ENCODE measurements at regions not wholly inside any gene's neighbourhood (a gene's known extent, or its start where the extent isn't known, plus 50 kb on each side); places are given as distances from the start of the nearest gene placed in this dataset.

- TF ChIP-seq REST (IDR thresholded peaks at IDR 0.05; ENCODE audit: insufficient read depth in 1 of 2, low read depth in 2 of 2, low read length in 2 of 2) (no peak), POLR2AphosphoS5 (IDR thresholded peaks at IDR 0.05; ENCODE audit: low read depth, low read length) (no peak), FOXP2 (optimal IDR thresholded peaks at IDR 0.05; ENCODE audit: borderline replicate concordance, extremely low read depth, extremely low read length, insufficient read depth) (no peak), SIN3A (IDR thresholded peaks at IDR 0.05; ENCODE audit: borderline replicate concordance, insufficient read depth, low read length) (no peak), TAF1 (IDR thresholded peaks at IDR 0.05; ENCODE audit: borderline replicate concordance, insufficient read depth, low read length) (no peak)
These were observed 258.2 kb downstream of the QKI start for GRCh38 chr6:163672710-163673109.

GRCh38 chr6:163671791-163672190, 257.3 kb downstream of the QKI start:
- TF ChIP-seq POLR2AphosphoS5 (IDR thresholded peaks at IDR 0.05; ENCODE audit: low read depth, low read length): no peak
- no peak for TF ChIP-seq FOXP2 (optimal IDR thresholded peaks at IDR 0.05; ENCODE audit: borderline replicate concordance, extremely low read depth, extremely low read length, insufficient read depth)
- no peak for TF ChIP-seq TAF1 (IDR thresholded peaks at IDR 0.05; ENCODE audit: borderline replicate concordance, insufficient read depth, low read length)
- no peak for TF ChIP-seq REST (IDR thresholded peaks at IDR 0.05; ENCODE audit: insufficient read depth in 1 of 2, low read depth in 2 of 2, low read length in 2 of 2)
- no peak for TF ChIP-seq SIN3A (IDR thresholded peaks at IDR 0.05; ENCODE audit: borderline replicate concordance, insufficient read depth, low read length)

GRCh38 chr6:163671355-163671754, 256.8 kb downstream of the QKI start:
- TF ChIP-seq SIN3A (IDR thresholded peaks at IDR 0.05; ENCODE audit: borderline replicate concordance, insufficient read depth, low read length) (no peak), REST (IDR thresholded peaks at IDR 0.05; ENCODE audit: insufficient read depth in 1 of 2, low read depth in 2 of 2, low read length in 2 of 2) (no peak), FOXP2 (optimal IDR thresholded peaks at IDR 0.05; ENCODE audit: borderline replicate concordance, extremely low read depth, extremely low read length, insufficient read depth) (no peak), POLR2AphosphoS5 (IDR thresholded peaks at IDR 0.05; ENCODE audit: low read depth, low read length) (no peak), TAF1 (IDR thresholded peaks at IDR 0.05; ENCODE audit: borderline replicate concordance, insufficient read depth, low read length) (no peak)

- TF ChIP-seq TAF1 (IDR thresholded peaks at IDR 0.05; ENCODE audit: borderline replicate concordance, insufficient read depth, low read length): no peak
- no peak for TF ChIP-seq FOXP2 (optimal IDR thresholded peaks at IDR 0.05; ENCODE audit: borderline replicate concordance, extremely low read depth, extremely low read length, insufficient read depth)
- no peak for TF ChIP-seq REST (IDR thresholded peaks at IDR 0.05; ENCODE audit: insufficient read depth in 1 of 2, low read depth in 2 of 2, low read length in 2 of 2)
- TF ChIP-seq POLR2AphosphoS5 (IDR thresholded peaks at IDR 0.05; ENCODE audit: low read depth, low read length): no peak
- no peak for TF ChIP-seq SIN3A (IDR thresholded peaks at IDR 0.05; ENCODE audit: borderline replicate concordance, insufficient read depth, low read length)
These were observed 255.8 kb downstream of the QKI start for GRCh38 chr6:163670336-163670735.

- TF ChIP-seq REST (IDR thresholded peaks at IDR 0.05; ENCODE audit: insufficient read depth in 1 of 2, low read depth in 2 of 2, low read length in 2 of 2) (no peak), TAF1 (IDR thresholded peaks at IDR 0.05; ENCODE audit: borderline replicate concordance, insufficient read depth, low read length) (no peak), POLR2AphosphoS5 (IDR thresholded peaks at IDR 0.05; ENCODE audit: low read depth, low read length) (no peak), SIN3A (IDR thresholded peaks at IDR 0.05; ENCODE audit: borderline replicate concordance, insufficient read depth, low read length) (no peak), FOXP2 (optimal IDR thresholded peaks at IDR 0.05; ENCODE audit: borderline replicate concordance, extremely low read depth, extremely low read length, insufficient read depth) (no peak)
These were observed 253.5 kb downstream of the QKI start for GRCh38 chr6:163668061-163668426.
